ENCODE measurements at regions not wholly inside any gene's neighbourhood (a gene's known extent, or its start where the extent isn't known, plus 50 kb on each side); places are given as distances from the start of the nearest gene placed in this dataset.
"Not testable (repeated sequence)": the region's sequence is repeated elsewhere in the genome, so short reads cannot be mapped to it uniquely, and the experiment has no call there.

GRCh38 chr12:30531731-30532678 lies 163.7 kb downstream of the IPO8 start:
- H3K4me1 ChIP-seq (ENCODE audit: control insufficient read depth, insufficient read depth, low read length) = no peaks in the 10 kb centered on the region
- no peaks in the 10 kb centered on the region for H3K36me3 ChIP-seq (ENCODE audit: control insufficient read depth, insufficient read depth, low read length)
- H3K9me3 ChIP-seq (ENCODE audit: control insufficient read depth, insufficient read depth, low read length) = no peaks in the 10 kb centered on the region
- H3K27me3 ChIP-seq (ENCODE audit: control insufficient read depth, insufficient read depth, low read length) = no peaks in the 10 kb centered on the region
- H3K4me3 ChIP-seq (ENCODE audit: low read depth, low read length) = no peak overlapping the region
- no peak overlapping the region for H3K9ac ChIP-seq (ENCODE audit: low read depth, low read length)

DNA sequence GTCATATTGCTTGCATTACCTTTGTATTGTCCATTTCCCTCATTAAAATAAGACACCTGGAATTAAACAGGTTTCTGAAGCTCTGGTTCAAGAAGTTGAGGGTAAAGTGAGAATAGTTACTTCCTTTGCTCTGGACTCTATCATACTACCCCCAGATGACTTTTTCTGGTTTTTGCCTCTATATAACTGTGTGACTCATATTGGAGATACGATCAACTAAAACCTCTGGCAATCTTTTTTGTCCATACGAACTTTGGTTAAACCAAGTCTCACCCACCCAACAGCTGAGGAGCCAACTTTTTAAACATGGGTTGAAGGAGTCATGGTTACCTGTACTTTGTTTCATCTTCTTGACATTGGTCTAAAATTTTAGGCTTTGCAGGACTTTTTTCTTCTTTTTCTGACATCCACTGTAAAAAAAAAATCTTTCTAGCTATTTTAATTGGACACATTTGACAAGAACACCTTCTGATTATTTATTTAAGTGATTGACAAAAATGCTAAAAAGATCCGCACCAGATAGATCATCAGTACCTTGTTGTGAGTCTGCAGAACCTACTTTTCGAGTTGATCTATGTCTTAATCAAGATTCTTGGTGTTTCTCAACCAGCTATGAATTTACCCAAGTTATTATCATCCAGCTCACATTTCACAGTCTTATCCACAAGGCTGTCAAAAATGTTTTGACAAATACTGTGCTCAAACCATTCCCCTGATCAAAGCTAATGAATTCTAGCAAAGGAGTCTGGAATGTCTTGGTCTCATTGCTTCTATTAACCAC lies 166.0 kb downstream of the IPO8 start:
- no peak overlapping the region for H3K9ac ChIP-seq (ENCODE audit: low read depth, low read length)
- no peaks in the 10 kb centered on the region for H3K4me1 ChIP-seq (ENCODE audit: control insufficient read depth, insufficient read depth, low read length)
- H3K9me3 ChIP-seq (ENCODE audit: control insufficient read depth, insufficient read depth, low read length) = no peaks in the 10 kb centered on the region
- H3K27me3 ChIP-seq (ENCODE audit: control insufficient read depth, insufficient read depth, low read length) = no peaks in the 10 kb centered on the region
- no peaks in the 10 kb centered on the region for H3K36me3 ChIP-seq (ENCODE audit: control insufficient read depth, insufficient read depth, low read length)
- H3K4me3 ChIP-seq (ENCODE audit: low read depth, low read length) = no peak overlapping the region

DNA sequence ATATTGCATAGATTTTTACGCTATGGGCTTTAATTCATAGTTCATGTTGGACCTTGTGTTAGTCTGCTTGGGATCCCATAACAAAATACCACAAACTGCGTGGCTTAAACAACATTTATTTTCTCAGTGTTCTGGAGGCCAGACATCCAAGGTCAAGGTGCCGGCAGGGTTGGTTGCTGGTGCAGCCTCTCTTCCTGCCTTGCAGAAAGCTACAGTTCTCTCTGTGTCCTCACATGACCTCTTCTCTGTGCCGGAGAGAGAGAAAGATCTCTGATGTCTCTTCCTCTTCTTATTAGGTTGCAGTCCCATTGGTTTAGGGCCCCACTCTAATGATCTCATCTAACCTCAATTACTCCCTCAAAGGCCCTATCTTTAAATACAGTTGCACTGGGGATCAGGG lies 170.5 kb downstream of the IPO8 start:
- Histone ChIP-seq H3K4me3 (ENCODE audit: low read depth, low read length) (no peak overlapping the region), H3K9ac (ENCODE audit: low read depth, low read length) (no peak overlapping the region), H3K36me3 (ENCODE audit: control insufficient read depth, insufficient read depth, low read length) (no peaks in the 10 kb centered on the region), H3K4me1 (ENCODE audit: control insufficient read depth, insufficient read depth, low read length) (no peaks in the 10 kb centered on the region), H3K9me3 (ENCODE audit: control insufficient read depth, insufficient read depth, low read length) (no peaks in the 10 kb centered on the region), H3K27me3 (ENCODE audit: control insufficient read depth, insufficient read depth, low read length) (no peaks in the 10 kb centered on the region)

GRCh38 chr12:30520285-30520684 lies 175.4 kb downstream of the IPO8 start:
- H3K9ac ChIP-seq (ENCODE audit: low read depth, low read length); H3K9me3 ChIP-seq (ENCODE audit: control insufficient read depth, insufficient read depth, low read length); H3K36me3 ChIP-seq (ENCODE audit: control insufficient read depth, insufficient read depth, low read length); H3K27me3 ChIP-seq (ENCODE audit: control insufficient read depth, insufficient read depth, low read length); H3K4me3 ChIP-seq (ENCODE audit: low read depth, low read length); H3K4me1 ChIP-seq (ENCODE audit: control insufficient read depth, insufficient read depth, low read length): not testable (repeated sequence)

DNA sequence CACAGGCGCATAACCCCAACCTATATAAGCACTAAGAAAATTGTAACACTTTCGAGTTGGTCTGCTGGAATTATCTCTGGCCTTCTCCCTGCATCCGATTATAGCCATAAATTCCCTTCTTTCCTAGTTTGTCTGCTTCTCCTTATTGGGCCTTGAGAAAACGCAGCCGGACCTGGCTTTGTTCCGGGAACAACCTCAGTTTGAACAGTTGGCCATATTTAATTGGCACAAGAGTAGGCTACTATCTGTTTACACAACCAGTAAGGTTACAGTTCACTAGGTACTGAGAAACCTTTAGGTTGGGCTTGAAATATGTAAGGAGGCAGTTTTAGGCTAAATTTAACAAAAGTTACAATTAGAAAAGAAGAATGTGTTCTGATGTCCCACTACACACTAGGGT lies 176.1 kb downstream of the IPO8 start:
- no peaks in the 10 kb centered on the region for H3K27me3 ChIP-seq (ENCODE audit: control insufficient read depth, insufficient read depth, low read length)
- H3K9ac ChIP-seq (ENCODE audit: low read depth, low read length) = no peak overlapping the region
- H3K36me3 ChIP-seq (ENCODE audit: control insufficient read depth, insufficient read depth, low read length) = no peaks in the 10 kb centered on the region
- H3K4me1 ChIP-seq (ENCODE audit: control insufficient read depth, insufficient read depth, low read length) = no peaks in the 10 kb centered on the region
- H3K4me3 ChIP-seq (ENCODE audit: low read depth, low read length) = no peak overlapping the region
- no peaks in the 10 kb centered on the region for H3K9me3 ChIP-seq (ENCODE audit: control insufficient read depth, insufficient read depth, low read length)

DNA sequence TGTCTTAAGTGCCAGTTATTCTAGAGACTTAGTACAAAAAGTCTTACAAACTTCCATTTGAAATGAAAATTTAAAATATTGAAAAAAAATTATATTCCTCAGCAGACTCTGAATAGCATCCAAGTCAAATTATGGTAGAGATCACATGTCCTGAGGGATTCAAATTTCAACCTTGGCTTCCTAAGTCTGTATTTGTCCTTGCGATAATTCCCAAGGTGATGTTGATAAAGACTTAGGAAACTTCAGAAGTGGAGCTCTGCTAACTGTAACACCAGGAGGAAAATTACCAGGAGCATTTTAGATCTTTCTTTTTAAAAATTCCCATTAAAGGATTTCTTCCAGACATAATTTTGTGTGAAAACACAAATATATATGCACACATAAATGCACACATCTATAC lies 178.3 kb downstream of the IPO8 start:
- Histone ChIP-seq H3K9me3 (ENCODE audit: control insufficient read depth, insufficient read depth, low read length) (no peaks in the 10 kb centered on the region), H3K4me3 (ENCODE audit: low read depth, low read length) (no peak overlapping the region), H3K9ac (ENCODE audit: low read depth, low read length) (no peak overlapping the region)

DNA sequence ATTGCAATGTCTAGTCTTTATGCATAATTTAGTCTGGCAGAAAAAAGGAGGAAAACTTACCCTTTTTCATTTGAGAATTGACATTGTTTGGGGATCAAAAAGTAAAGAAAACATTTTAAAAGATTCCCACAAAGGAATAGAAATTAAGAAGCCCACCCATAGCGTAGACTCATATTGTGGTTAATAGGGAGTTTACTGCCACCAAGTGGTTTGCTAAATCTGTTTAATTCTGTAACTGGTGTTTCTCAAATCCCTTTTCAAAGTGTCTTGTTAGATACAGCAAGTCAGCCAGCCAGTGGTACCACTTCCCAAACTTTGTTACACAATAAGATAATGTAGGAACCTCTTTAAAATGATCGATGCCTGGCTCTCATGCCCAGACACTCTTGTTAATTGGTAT lies 180.3 kb downstream of the IPO8 start:
- Histone ChIP-seq H3K36me3 (ENCODE audit: control insufficient read depth, insufficient read depth, low read length) (no peaks in the 10 kb centered on the region), H3K4me1 (ENCODE audit: control insufficient read depth, insufficient read depth, low read length) (peaks cover 3% of the 10 kb centered on the region), H3K9ac (ENCODE audit: low read depth, low read length) (no peak overlapping the region), H3K9me3 (ENCODE audit: control insufficient read depth, insufficient read depth, low read length) (no peaks in the 10 kb centered on the region), H3K4me3 (ENCODE audit: low read depth, low read length) (no peak overlapping the region), H3K27me3 (ENCODE audit: control insufficient read depth, insufficient read depth, low read length) (no peaks in the 10 kb centered on the region)

More for the DNA sequence above, 178.3 kb downstream of the IPO8 start:
- peaks cover 3% of the 10 kb centered on the region for H3K4me1 ChIP-seq (ENCODE audit: control insufficient read depth, insufficient read depth, low read length)
- H3K36me3 ChIP-seq (ENCODE audit: control insufficient read depth, insufficient read depth, low read length) = no peaks in the 10 kb centered on the region
- no peaks in the 10 kb centered on the region for H3K27me3 ChIP-seq (ENCODE audit: control insufficient read depth, insufficient read depth, low read length)

- H3K4me3 ChIP-seq (ENCODE audit: low read depth, low read length) = no peak overlapping the region
- no peaks in the 10 kb centered on the region for H3K9me3 ChIP-seq (ENCODE audit: control insufficient read depth, insufficient read depth, low read length)
- no peak overlapping the region for H3K9ac ChIP-seq (ENCODE audit: low read depth, low read length)
- no peaks in the 10 kb centered on the region for H3K27me3 ChIP-seq (ENCODE audit: control insufficient read depth, insufficient read depth, low read length)
- peaks cover 3% of the 10 kb centered on the region for H3K4me1 ChIP-seq (ENCODE audit: control insufficient read depth, insufficient read depth, low read length)
- H3K36me3 ChIP-seq (ENCODE audit: control insufficient read depth, insufficient read depth, low read length) = no peaks in the 10 kb centered on the region
Measured at GRCh38 chr12:30514666-30515065, 181.0 kb downstream of the IPO8 start.

- Histone ChIP-seq H3K9me3 (ENCODE audit: control insufficient read depth, insufficient read depth, low read length) (no peaks in the 10 kb centered on the region), H3K4me1 (ENCODE audit: control insufficient read depth, insufficient read depth, low read length) (no peaks in the 10 kb centered on the region), H3K36me3 (ENCODE audit: control insufficient read depth, insufficient read depth, low read length) (no peaks in the 10 kb centered on the region), H3K27me3 (ENCODE audit: control insufficient read depth, insufficient read depth, low read length) (no peaks in the 10 kb centered on the region), H3K9ac (ENCODE audit: low read depth, low read length) (no peak overlapping the region), H3K4me3 (ENCODE audit: low read depth, low read length) (no peak overlapping the region)
Measured at GRCh38 chr12:30508205-30508967, 187.3 kb downstream of the IPO8 start.

GRCh38 chr12:30507576-30507975 lies 188.1 kb downstream of the IPO8 start:
- no peak overlapping the region for H3K9ac ChIP-seq (ENCODE audit: low read depth, low read length)
- no peaks in the 10 kb centered on the region for H3K9me3 ChIP-seq (ENCODE audit: control insufficient read depth, insufficient read depth, low read length)
- no peak overlapping the region for H3K4me3 ChIP-seq (ENCODE audit: low read depth, low read length)
- H3K27me3 ChIP-seq (ENCODE audit: control insufficient read depth, insufficient read depth, low read length) = no peaks in the 10 kb centered on the region
- no peaks in the 10 kb centered on the region for H3K36me3 ChIP-seq (ENCODE audit: control insufficient read depth, insufficient read depth, low read length)
- no peaks in the 10 kb centered on the region for H3K4me1 ChIP-seq (ENCODE audit: control insufficient read depth, insufficient read depth, low read length)

- Histone ChIP-seq H3K9me3 (ENCODE audit: control insufficient read depth, insufficient read depth, low read length) (no peaks in the 10 kb centered on the region), H3K4me1 (ENCODE audit: control insufficient read depth, insufficient read depth, low read length) (no peaks in the 10 kb centered on the region), H3K9ac (ENCODE audit: low read depth, low read length) (no peak overlapping the region), H3K27me3 (ENCODE audit: control insufficient read depth, insufficient read depth, low read length) (no peaks in the 10 kb centered on the region), H3K4me3 (ENCODE audit: low read depth, low read length) (no peak overlapping the region), H3K36me3 (ENCODE audit: control insufficient read depth, insufficient read depth, low read length) (no peaks in the 10 kb centered on the region)
Measured at GRCh38 chr12:30506411-30506810, 189.3 kb downstream of the IPO8 start.

Measured in iPS-15b (cell line).